Endothelial cell of umbilical vein (primary cell): ENCODE measurements at regions not wholly inside any gene's neighbourhood (a gene's known extent, or its start where the extent isn't known, plus 50 kb on each side); places are given as distances from the start of the nearest gene placed in this dataset.

Source experiments
- CTCF ChIP-seq, 2 donors: IDR thresholded peaks; 1 replicate in 1 of 2; 2 replicates in 1 of 2; pipeline ENCODE4 v1.5.1; 2011; ENCODE audit warnings: low read length in 2 of 2, mild to moderate bottlenecking in 2 of 2, moderate library complexity in 2 of 2, control low read depth in 1 of 2, inconsistent platforms in 1 of 2, low read depth in 1 of 2; ENCODE audit not compliant: insufficient read depth in 1 of 2; ENCODE audit errors: extremely low read depth in 1 of 2
- EZH2 ChIP-seq: IDR thresholded peaks from 2 replicates; pipeline ENCODE4 v1.6.1; 2012; ENCODE audit warnings: borderline replicate concordance, low read depth, mild to moderate bottlenecking, moderate library complexity, low read length, inconsistent platforms; ENCODE audit not compliant: severe bottlenecking
- JUN ChIP-seq: IDR thresholded peaks from 2 replicates; pipeline ENCODE4 v1.6.1; 2011; ENCODE audit warnings: borderline replicate concordance, low read depth; ENCODE audit not compliant: insufficient read length, insufficient read depth
- POLR2A ChIP-seq: IDR thresholded peaks from 2 replicates; pipeline ENCODE4 v1.6.1; 2012; ENCODE audit warnings: low read depth, mild to moderate bottlenecking, control low read depth, low read length
- POLR2AphosphoS5 ChIP-seq: IDR thresholded peaks from 2 replicates; pipeline ENCODE4 v1.6.1; 2012; ENCODE audit warnings: low read depth, mild to moderate bottlenecking, control low read depth, low read length, moderate library complexity; ENCODE audit not compliant: insufficient read depth

GRCh38 chr11:116471608-116472256 is 301.1 kb downstream of the BUD13 start:
- TF ChIP-seq CTCF (IDR thresholded peaks at IDR 0.05; ENCODE audit: extremely low read depth in 1 of 2, insufficient read depth in 1 of 2, low read depth in 1 of 2, low read length in 2 of 2): no peak
- TF ChIP-seq POLR2AphosphoS5: peak; percentile 53
- peak; percentile 96 for TF ChIP-seq JUN
- TF ChIP-seq POLR2A: no peak
- peak; percentile 28 for TF ChIP-seq EZH2
